A673 (cell line): ENCODE measurements at regions not wholly inside any gene's neighbourhood (a gene's known extent, or its start where the extent isn't known, plus 50 kb on each side); places are given as distances from the start of the nearest gene placed in this dataset.
A peak's percentile ranks its signal among the peaks of the same experiment; 100 is the strongest.

Source experiments
- BruUV-seq: library from RNA; stranded (reverse); fragments of 400-500 nt; replicated peaks from 2 replicates; lab custom pipeline; 2021; lab: Mats Ljungman, UMichigan
- CTCF ChIA-PET: fragments of 300-600 bp; sonication (Branson Sonifier 250); formaldehyde crosslinking; loops from one replicate; lab custom pipeline; 2022; ENCODE audit warnings: antibody characterized with exemption; lab: Charles Lee
- POLR2A ChIA-PET: fragments of 300-600 bp; sonication (Branson Sonifier 250); formaldehyde crosslinking; loops from one replicate; lab custom pipeline; 2022; ENCODE audit warnings: antibody characterized with exemption; ENCODE audit not compliant: low non-redundant PET; lab: Charles Lee
- DNase-seq: peaks from one replicate; pipeline ENCODE4 v3.0.0-alpha.2; 2015; ENCODE audit warnings: low spot score
- H3K27ac ChIP-seq: fragments of 200-600 bp; sonication (generic); 2 replicates; pipeline ENCODE4 v1.5.1; 2016; ENCODE audit warnings: mixed run types, low read depth, mild to moderate bottlenecking, mixed read lengths, antibody characterized with exemption, low read length; ENCODE audit not compliant: poor library complexity, severe bottlenecking
- H3K27me3 ChIP-seq: fragments of 200-600 bp; sonication (generic); replicated peaks from 2 replicates; pipeline ENCODE4 v1.6.1; 2017; ENCODE audit warnings: mixed run types, low read depth, mild to moderate bottlenecking, mixed read lengths, antibody characterized with exemption, low read length; ENCODE audit not compliant: insufficient read depth, poor library complexity
- H3K36me3 ChIP-seq: fragments of 200-600 bp; sonication (generic); 2 replicates; pipeline ENCODE4 v1.6.1; 2016; ENCODE audit warnings: mixed run types, mild to moderate bottlenecking, mixed read lengths, antibody characterized with exemption, low read length; ENCODE audit not compliant: insufficient read depth, poor library complexity, severe bottlenecking
- H3K4me1 ChIP-seq: fragments of 200-600 bp; sonication (generic); 2 replicates; pipeline ENCODE4 v1.6.1; 2017; ENCODE audit warnings: mixed run types, mild to moderate bottlenecking, mixed read lengths, antibody characterized with exemption, low read length; ENCODE audit not compliant: insufficient read depth, poor library complexity, severe bottlenecking
- H3K4me3 ChIP-seq: fragments of 200-600 bp; sonication (generic); 2 replicates; pipeline ENCODE4 v1.5.1; 2016; ENCODE audit warnings: low read depth, mixed run types, mild to moderate bottlenecking, mixed read lengths, low read length; ENCODE audit not compliant: poor library complexity, severe bottlenecking
- H3K9me3 ChIP-seq: fragments of 200-600 bp; sonication (generic); 2 replicates; pipeline ENCODE4 v1.6.1; 2016; ENCODE audit warnings: mixed run types, low read depth, mild to moderate bottlenecking, mixed read lengths, antibody characterized with exemption, low read length; ENCODE audit not compliant: poor library complexity, severe bottlenecking
- CTCF ChIP-seq: fragments of 300-800, 200-600 bp; sonication (generic); conservative IDR thresholded peaks from 2 replicates; pipeline ENCODE4 v1.5.1; 2017; ENCODE audit warnings: low read depth, mild to moderate bottlenecking, antibody characterized with exemption, low read length, moderate library complexity, mixed read lengths
- EZH2 ChIP-seq: fragments of 200-600 bp; sonication (generic); IDR thresholded peaks from 2 replicates; pipeline ENCODE4 v1.6.1; 2017; ENCODE audit warnings: borderline replicate concordance, low read depth, mild to moderate bottlenecking, mixed read lengths, antibody characterized with exemption, low read length; ENCODE audit not compliant: poor library complexity, severe bottlenecking
- intact Hi-C: fragments of 100-400 bp; cut with micrococcal nuclease; formaldehyde crosslinking; loops from one replicate; pipeline ENCODE4 v1.10.0; 2022; ENCODE audit not compliant: unreplicated experiment

- POLR2A ChIA-PET = no interaction called here
- intact Hi-C loops = no loop called here
- CTCF ChIA-PET = no interaction called here
- BruUV-seq = no TSS peak
- no peak overlapping the region for H3K27ac ChIP-seq
- TF ChIP-seq EZH2 (no peak), CTCF (no peak)
- no peak overlapping the region for H3K4me3 ChIP-seq
- no peaks in the 10 kb centered on the region for H3K4me1 ChIP-seq
- no peak for DNase-seq
- H3K9me3 ChIP-seq = no peaks in the 10 kb centered on the region
- no peaks in the 10 kb centered on the region for H3K36me3 ChIP-seq
- no peaks in the 10 kb centered on the region for H3K27me3 ChIP-seq
Observed at GRCh38 chr1:188761226-188761625, 1716.4 kb downstream of the BRINP3 start.

GRCh38 chr1:188762166-188762743 is 1715.4 kb downstream of the BRINP3 start:
- POLR2A ChIA-PET = no interaction called here

GRCh38 chr1:188763541-188763940 is 1714.1 kb downstream of the BRINP3 start:
- H3K9me3 ChIP-seq = no peaks in the 10 kb centered on the region
- no peak for DNase-seq
- intact Hi-C loops = no loop called here
- TF ChIP-seq CTCF (no peak), EZH2 (no peak)
- H3K27ac ChIP-seq = no peak overlapping the region
- H3K27me3 ChIP-seq = no peaks in the 10 kb centered on the region
- ChIA-PET POLR2A (no interaction called here), CTCF (no interaction called here)
- H3K36me3 ChIP-seq = no peaks in the 10 kb centered on the region
- no TSS peak for BruUV-seq
- H3K4me3 ChIP-seq = no peak overlapping the region
- no peaks in the 10 kb centered on the region for H3K4me1 ChIP-seq

More at GRCh38 chr1:188762166-188762743, 1715.4 kb downstream of the BRINP3 start:
- Histone ChIP-seq H3K4me3 (no peak overlapping the region), H3K27ac (no peak overlapping the region), H3K4me1 (no peaks in the 10 kb centered on the region), H3K27me3 (no peaks in the 10 kb centered on the region), H3K9me3 (no peaks in the 10 kb centered on the region), H3K36me3 (no peaks in the 10 kb centered on the region)
- BruUV-seq = no TSS peak
- TF ChIP-seq CTCF (no peak), EZH2 (no peak)
- CTCF ChIA-PET = no interaction called here
- peak; percentile 7 for DNase-seq
- intact Hi-C loops = no loop called here
